ENCODE measurements at regions not wholly inside any gene's neighbourhood (a gene's known extent, or its start where the extent isn't known, plus 50 kb on each side); places are given as distances from the start of the nearest gene placed in this dataset.

- TF ChIP-seq, protein P1, sequence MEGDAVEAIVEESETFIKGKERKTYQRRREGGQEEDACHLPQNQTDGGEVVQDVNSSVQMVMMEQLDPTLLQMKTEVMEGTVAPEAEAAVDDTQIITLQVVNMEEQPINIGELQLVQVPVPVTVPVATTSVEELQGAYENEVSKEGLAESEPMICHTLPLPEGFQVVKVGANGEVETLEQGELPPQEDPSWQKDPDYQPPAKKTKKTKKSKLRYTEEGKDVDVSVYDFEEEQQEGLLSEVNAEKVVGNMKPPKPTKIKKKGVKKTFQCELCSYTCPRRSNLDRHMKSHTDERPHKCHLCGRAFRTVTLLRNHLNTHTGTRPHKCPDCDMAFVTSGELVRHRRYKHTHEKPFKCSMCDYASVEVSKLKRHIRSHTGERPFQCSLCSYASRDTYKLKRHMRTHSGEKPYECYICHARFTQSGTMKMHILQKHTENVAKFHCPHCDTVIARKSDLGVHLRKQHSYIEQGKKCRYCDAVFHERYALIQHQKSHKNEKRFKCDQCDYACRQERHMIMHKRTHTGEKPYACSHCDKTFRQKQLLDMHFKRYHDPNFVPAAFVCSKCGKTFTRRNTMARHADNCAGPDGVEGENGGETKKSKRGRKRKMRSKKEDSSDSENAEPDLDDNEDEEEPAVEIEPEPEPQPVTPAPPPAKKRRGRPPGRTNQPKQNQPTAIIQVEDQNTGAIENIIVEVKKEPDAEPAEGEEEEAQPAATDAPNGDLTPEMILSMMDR (IDR thresholded peaks at IDR 0.05), result no peak
- TF ChIP-seq POLR2A (IDR thresholded peaks at IDR 0.05), result no peak
Measured at GRCh38 chr1:191818198-191818597, 340.1 kb upstream of the RGS18 start.
